Esophagus muscularis mucosa (tissue), 4 donors: ENCODE measurements at regions not wholly inside any gene's neighbourhood (a gene's known extent, or its start where the extent isn't known, plus 50 kb on each side); places are given as distances from the start of the nearest gene placed in this dataset.

Experiments
- DNase-seq: peaks from one replicate; pipeline ENCODE4 v3.0.0-alpha.2; 2017; ENCODE audit errors: extremely low spot score
- H3K27ac ChIP-seq, 4 donors: fragments of 200-600 bp; sonication (generic); replicated peaks in 1 of 4; 1 replicate in 3 of 4; 2 replicates in 1 of 4; pipeline ENCODE4 v1.5.1; 2016 to 2019; ENCODE audit warnings: mild to moderate bottlenecking in 1 of 4
- H3K27me3 ChIP-seq, 4 donors: fragments of 200-600 bp; sonication (generic); one replicate each; pipeline versions ENCODE4 v1.5.1 to v1.6.0; 2016 to 2019
- H3K36me3 ChIP-seq, 4 donors: fragments of 200-600 bp; sonication (generic); one replicate each; pipeline ENCODE4 v1.5.1; 2016 to 2019
- H3K4me1 ChIP-seq, 4 donors: fragments of 200-600 bp; sonication (generic); one replicate each; pipeline ENCODE4 v1.5.1; 2016 to 2019
- H3K4me3 ChIP-seq, 4 donors: fragments of 200-600 bp; sonication (generic); 1 replicate in 2 of 4; 2 replicates in 2 of 4; pipeline ENCODE4 v1.5.1; 2016 to 2019; ENCODE audit warnings: mild to moderate bottlenecking in 4 of 4, moderate library complexity in 1 of 4
- H3K9me3 ChIP-seq, 4 donors: fragments of 200-600 bp; sonication (generic); 1 replicate in 3 of 4; 2 replicates in 1 of 4; pipeline ENCODE4 v1.5.1; 2016 to 2019
- CTCF ChIP-seq, 3 experiments: fragments of 200-600 bp in 2 of 3; fragments of 450-650 bp in 1 of 3; sonication (generic) in 2 of 3; IDR thresholded peaks; one replicate each; pipeline ENCODE4 v1.5.1; 2017 to 2019; ENCODE audit warnings: antibody characterized with exemption in 3 of 3, mild to moderate bottlenecking in 2 of 3, moderate library complexity in 1 of 3
- EP300 ChIP-seq: sonication (generic); formaldehyde crosslinking; IDR thresholded peaks from one replicate; pipeline ENCODE4 v1.6.1; 2017; ENCODE audit warnings: antibody characterized with exemption
- POLR2A ChIP-seq: fragments of 450-650 bp; IDR thresholded peaks from one replicate; pipeline ENCODE4 v1.6.1; 2017; ENCODE audit warnings: antibody characterized with exemption, moderate library complexity, mild to moderate bottlenecking, low read depth
- POLR2AphosphoS5 ChIP-seq, 2 donors: sonication (generic); formaldehyde crosslinking; IDR thresholded peaks; one replicate each; pipeline ENCODE4 v1.6.1; 2017; ENCODE audit warnings: antibody characterized with exemption in 2 of 2
- WGBS: methylation state at CpG from one replicate; pipeline ENCODE4 v1.1.5; 2018; 5-methylcytosine and 5-hydroxymethylcytosine counted together
- intact Hi-C: fragments of 100-400 bp; cut with DNase I; formaldehyde crosslinking; loops from one replicate; pipeline ENCODE4 v1.15.1; 2023

GRCh38 chr4:132123870-132124623 lies 1025.0 kb upstream of the PCDH10 start:
- WGBS = 86% methylated on average over 15 of the region's 15 CpGs
- Histone ChIP-seq H3K27ac (no peak overlapping the region), H3K27me3 (no peaks in the 10 kb centered on the region), H3K9me3 (no peaks in the 10 kb centered on the region), H3K36me3 (no peaks in the 10 kb centered on the region), H3K4me3 (no peak overlapping the region), H3K4me1 (no peaks in the 10 kb centered on the region)
- no peak for DNase-seq
- TF ChIP-seq EP300 (no peak), POLR2A (no peak), CTCF (IDR thresholded peaks at IDR 0.05) (no peak), POLR2AphosphoS5 (IDR thresholded peaks at IDR 0.05) (no peak)
- intact Hi-C loops = no loop called here

DNA sequence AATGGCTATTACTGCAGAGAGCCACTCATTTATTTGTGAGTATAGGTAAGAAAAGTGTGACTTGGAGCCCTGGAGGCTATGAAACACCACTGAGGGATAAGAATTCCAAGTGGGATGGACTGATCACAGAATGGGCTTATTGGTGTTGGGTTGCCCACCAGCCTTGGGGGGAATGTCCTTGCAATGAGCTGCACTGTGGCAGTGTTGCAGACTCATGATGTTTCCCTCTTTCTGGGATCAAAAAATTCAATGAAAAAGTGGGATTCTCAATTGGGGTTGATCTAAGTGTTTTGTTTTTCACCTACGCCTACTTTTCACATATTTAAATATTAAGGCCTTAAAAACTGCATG lies 1024.5 kb upstream of the PCDH10 start:
- no peaks in the 10 kb centered on the region for H3K9me3 ChIP-seq
- H3K4me3 ChIP-seq = no peak overlapping the region
- DNase-seq = no peak
- H3K27me3 ChIP-seq = no peaks in the 10 kb centered on the region
- intact Hi-C loops = no loop called here
- H3K36me3 ChIP-seq = no peaks in the 10 kb centered on the region
- TF ChIP-seq CTCF (IDR thresholded peaks at IDR 0.05) = no peak
- TF ChIP-seq POLR2A = no peak
- no peak for TF ChIP-seq POLR2AphosphoS5 (IDR thresholded peaks at IDR 0.05)
- TF ChIP-seq EP300 = no peak
- 96% methylated on average over 1 of the region's 1 CpG for WGBS
- H3K4me1 ChIP-seq = no peaks in the 10 kb centered on the region
- no peak overlapping the region for H3K27ac ChIP-seq

DNA sequence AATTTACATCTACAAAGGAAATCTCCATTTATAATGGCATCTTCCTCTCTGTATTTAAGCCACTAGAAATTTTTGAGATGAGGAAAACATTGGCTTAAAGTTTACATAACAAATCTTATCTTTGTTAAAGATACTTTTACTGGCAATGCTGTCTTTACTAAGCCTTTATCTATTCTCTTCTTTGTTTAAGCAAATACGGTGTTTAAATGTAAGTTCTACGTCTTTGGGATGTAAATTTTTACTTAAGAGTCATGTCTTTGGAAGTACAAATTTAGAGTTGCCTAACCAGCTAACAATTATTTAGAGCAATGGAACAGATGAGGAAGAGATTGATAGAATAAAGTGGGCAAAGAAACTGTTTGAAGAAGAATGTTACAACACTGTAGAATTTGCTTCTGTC lies 1024.0 kb upstream of the PCDH10 start:
- intact Hi-C loops = no loop called here
- TF ChIP-seq POLR2AphosphoS5 (IDR thresholded peaks at IDR 0.05) (no peak), EP300 (no peak), CTCF (IDR thresholded peaks at IDR 0.05) (no peak), POLR2A (no peak)
- no peak for DNase-seq
- no peaks in the 10 kb centered on the region for H3K4me1 ChIP-seq
- 65% methylated on average over 2 of the region's 2 CpGs for WGBS
- H3K4me3 ChIP-seq = no peak overlapping the region
- no peaks in the 10 kb centered on the region for H3K27me3 ChIP-seq
- H3K9me3 ChIP-seq = no peaks in the 10 kb centered on the region
- no peaks in the 10 kb centered on the region for H3K36me3 ChIP-seq
- H3K27ac ChIP-seq = no peak overlapping the region

GRCh38 chr4:132132433-132132832 lies 1016.7 kb upstream of the PCDH10 start:
- Histone ChIP-seq H3K4me3 (no peak overlapping the region), H3K9me3 (no peaks in the 10 kb centered on the region), H3K4me1 (no peaks in the 10 kb centered on the region), H3K36me3 (no peaks in the 10 kb centered on the region), H3K27ac (no peak overlapping the region), H3K27me3 (no peaks in the 10 kb centered on the region)
- intact Hi-C loops = no loop called here
- DNase-seq = no peak
- TF ChIP-seq POLR2A = no peak
- no peak for TF ChIP-seq POLR2AphosphoS5 (IDR thresholded peaks at IDR 0.05)
- no peak for TF ChIP-seq CTCF (IDR thresholded peaks at IDR 0.05)
- TF ChIP-seq EP300 = no peak
- 45% methylated on average over 2 of the region's 2 CpGs for WGBS

DNA sequence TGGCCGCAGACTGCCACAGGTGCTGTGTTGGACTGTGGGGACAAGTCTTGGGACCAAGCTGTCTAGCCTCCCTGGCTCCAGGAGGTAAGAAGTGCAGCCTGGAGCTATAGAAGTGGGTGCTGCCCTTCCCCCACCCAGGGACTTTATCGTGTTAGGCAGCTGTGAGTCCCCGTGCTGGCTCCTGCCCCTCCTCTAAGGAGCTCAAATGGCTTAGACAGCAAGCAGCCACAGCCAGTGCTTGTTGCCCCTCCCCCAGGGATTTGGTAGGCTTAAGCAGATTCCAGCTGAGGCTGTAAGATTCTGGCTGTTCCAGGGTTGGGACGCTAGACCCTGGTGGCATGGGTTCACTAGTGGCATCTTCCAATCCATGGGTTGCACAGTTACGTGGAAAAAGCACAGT lies 979.4 kb upstream of the PCDH10 start:
- Histone ChIP-seq H3K4me1 (no peaks in the 10 kb centered on the region), H3K4me3 (no peak overlapping the region), H3K27me3 (no peaks in the 10 kb centered on the region), H3K9me3 (no peaks in the 10 kb centered on the region), H3K36me3 (no peaks in the 10 kb centered on the region), H3K27ac (no peak overlapping the region)
- WGBS = 100% methylated on average over 2 of the region's 5 CpGs
- no peak for DNase-seq
- TF ChIP-seq POLR2AphosphoS5 (IDR thresholded peaks at IDR 0.05) (no peak), CTCF (IDR thresholded peaks at IDR 0.05) (no peak)
- intact Hi-C loops = no loop called here
